Esophagus squamous epithelium (tissue), 5 donors: ENCODE measurements at regions not wholly inside any gene's neighbourhood (a gene's known extent, or its start where the extent isn't known, plus 50 kb on each side); places are given as distances from the start of the nearest gene placed in this dataset.

Source experiments
- DNase-seq: peaks from one replicate; lab custom pipeline; 2025; lab: John Stamatoyannopoulos, UW
- H3K27ac ChIP-seq, 4 donors: fragments of 200-600 bp; sonication (generic); one replicate each; pipeline ENCODE4 v1.5.1; 2016 to 2019; ENCODE audit warnings: mild to moderate bottlenecking in 1 of 4
- H3K27me3 ChIP-seq, 4 donors: fragments of 200-600 bp; sonication (generic); 1 replicate in 3 of 4; 2 replicates in 1 of 4; pipeline versions ENCODE4 v1.5.1 to v1.6.0; 2017 to 2021; ENCODE audit warnings: antibody characterized with exemption in 1 of 4
- H3K36me3 ChIP-seq, 3 donors: fragments of 200-600 bp; sonication (generic); one replicate each; pipeline ENCODE4 v1.5.1; 2016 to 2019
- H3K4me1 ChIP-seq, 3 donors: fragments of 200-600 bp; sonication (generic); one replicate each; pipeline ENCODE4 v1.5.1; 2017 to 2019
- H3K4me3 ChIP-seq, 4 donors: fragments of 200-600 bp; sonication (generic); 1 replicate in 3 of 4; 2 replicates in 1 of 4; pipeline ENCODE4 v1.5.1; 2016 to 2019; ENCODE audit warnings: mild to moderate bottlenecking in 2 of 4, moderate library complexity in 1 of 4
- H3K9me3 ChIP-seq, 3 donors: fragments of 200-600 bp; sonication (generic); one replicate each; pipeline ENCODE4 v1.5.1; 2016 to 2019
- POLR2A ChIP-seq, 4 donors: fragments of 450-650 bp; IDR thresholded peaks; one replicate each; pipeline ENCODE4 v1.6.1; 2017; ENCODE audit warnings: antibody characterized with exemption in 4 of 4, mild to moderate bottlenecking in 4 of 4, moderate library complexity in 3 of 4
- WGBS, 2 donors: methylation state at CpG; one replicate each; pipeline ENCODE4 v1.1.5; 2018; 5-methylcytosine and 5-hydroxymethylcytosine counted together
- intact Hi-C: fragments of 100-400 bp; cut with DNase I; formaldehyde crosslinking; loops from one replicate; pipeline ENCODE4 v1.15.0; 2022
- TF ChIP-seq, protein P1 (sequence below), 6 experiments: fragments of 450-650 bp in 4 of 6; fragments of 200-600 bp in 2 of 6; sonication (generic) in 2 of 6; IDR thresholded peaks; one replicate each; pipeline ENCODE4 v1.5.1; 2016 to 2019; ENCODE audit warnings: antibody characterized with exemption in 6 of 6, mild to moderate bottlenecking in 4 of 6, moderate library complexity in 4 of 6
- donor health status: DM: yes; HTN: yes; CAD: no.

DNA sequence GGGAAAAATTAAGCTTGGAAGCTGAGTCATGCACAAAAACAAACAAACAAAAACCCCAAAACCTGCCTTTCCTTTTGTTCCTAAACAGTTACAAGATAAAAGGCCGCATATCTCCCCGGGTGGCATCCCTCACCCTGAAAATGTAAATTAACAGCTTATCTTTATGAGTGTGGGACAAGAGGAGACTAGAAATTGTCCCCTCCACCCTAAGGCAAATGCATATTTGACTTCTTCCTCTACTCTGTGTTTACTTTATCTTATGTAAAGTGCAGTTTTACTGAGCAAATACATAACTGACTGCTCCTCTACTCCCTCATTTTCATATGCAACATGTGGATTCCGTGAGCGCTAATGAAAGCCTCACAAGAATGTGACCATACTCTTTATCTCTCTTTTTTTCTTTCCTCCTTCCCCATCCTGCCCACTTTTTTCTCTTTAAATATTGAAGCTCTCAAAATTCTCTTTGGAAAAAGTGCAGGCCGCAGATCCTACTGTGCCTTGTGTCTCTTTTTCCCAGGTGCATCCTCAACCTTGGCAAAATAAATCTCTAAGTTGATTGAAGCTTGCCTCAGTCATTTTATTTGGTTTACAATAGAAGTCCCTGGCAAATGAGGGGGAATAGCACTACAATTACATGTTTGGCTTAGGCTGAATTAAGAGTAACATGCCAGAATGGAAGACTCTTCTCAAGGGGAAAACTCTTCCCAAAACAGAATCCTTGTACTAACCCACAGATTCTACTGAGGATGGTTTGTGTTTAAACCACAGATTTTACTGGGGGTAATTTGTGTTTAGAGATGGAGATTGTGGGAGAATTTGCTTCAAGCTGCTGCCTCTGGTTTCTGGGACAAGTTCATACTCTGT is 72.7 kb upstream of the WDR72 start:
- DNase-seq: no peak
- Histone ChIP-seq H3K9me3 (no peaks in the 10 kb centered on the region), H3K27me3 (no peaks in the 10 kb centered on the region), H3K4me3 (no peak overlapping the region), H3K27ac (no peak overlapping the region), H3K4me1 (peaks cover 0 to 22% (median 0%) of the 10 kb centered on the region in 3 donors), H3K36me3 (no peaks in the 10 kb centered on the region)
- WGBS, 2 donors: 61 to 66% methylated on average over 5 of the region's 5 CpGs
- TF ChIP-seq, protein P1, sequence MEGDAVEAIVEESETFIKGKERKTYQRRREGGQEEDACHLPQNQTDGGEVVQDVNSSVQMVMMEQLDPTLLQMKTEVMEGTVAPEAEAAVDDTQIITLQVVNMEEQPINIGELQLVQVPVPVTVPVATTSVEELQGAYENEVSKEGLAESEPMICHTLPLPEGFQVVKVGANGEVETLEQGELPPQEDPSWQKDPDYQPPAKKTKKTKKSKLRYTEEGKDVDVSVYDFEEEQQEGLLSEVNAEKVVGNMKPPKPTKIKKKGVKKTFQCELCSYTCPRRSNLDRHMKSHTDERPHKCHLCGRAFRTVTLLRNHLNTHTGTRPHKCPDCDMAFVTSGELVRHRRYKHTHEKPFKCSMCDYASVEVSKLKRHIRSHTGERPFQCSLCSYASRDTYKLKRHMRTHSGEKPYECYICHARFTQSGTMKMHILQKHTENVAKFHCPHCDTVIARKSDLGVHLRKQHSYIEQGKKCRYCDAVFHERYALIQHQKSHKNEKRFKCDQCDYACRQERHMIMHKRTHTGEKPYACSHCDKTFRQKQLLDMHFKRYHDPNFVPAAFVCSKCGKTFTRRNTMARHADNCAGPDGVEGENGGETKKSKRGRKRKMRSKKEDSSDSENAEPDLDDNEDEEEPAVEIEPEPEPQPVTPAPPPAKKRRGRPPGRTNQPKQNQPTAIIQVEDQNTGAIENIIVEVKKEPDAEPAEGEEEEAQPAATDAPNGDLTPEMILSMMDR (IDR thresholded peaks at IDR 0.05): no peak
- intact Hi-C loops: no loop called here

DNA sequence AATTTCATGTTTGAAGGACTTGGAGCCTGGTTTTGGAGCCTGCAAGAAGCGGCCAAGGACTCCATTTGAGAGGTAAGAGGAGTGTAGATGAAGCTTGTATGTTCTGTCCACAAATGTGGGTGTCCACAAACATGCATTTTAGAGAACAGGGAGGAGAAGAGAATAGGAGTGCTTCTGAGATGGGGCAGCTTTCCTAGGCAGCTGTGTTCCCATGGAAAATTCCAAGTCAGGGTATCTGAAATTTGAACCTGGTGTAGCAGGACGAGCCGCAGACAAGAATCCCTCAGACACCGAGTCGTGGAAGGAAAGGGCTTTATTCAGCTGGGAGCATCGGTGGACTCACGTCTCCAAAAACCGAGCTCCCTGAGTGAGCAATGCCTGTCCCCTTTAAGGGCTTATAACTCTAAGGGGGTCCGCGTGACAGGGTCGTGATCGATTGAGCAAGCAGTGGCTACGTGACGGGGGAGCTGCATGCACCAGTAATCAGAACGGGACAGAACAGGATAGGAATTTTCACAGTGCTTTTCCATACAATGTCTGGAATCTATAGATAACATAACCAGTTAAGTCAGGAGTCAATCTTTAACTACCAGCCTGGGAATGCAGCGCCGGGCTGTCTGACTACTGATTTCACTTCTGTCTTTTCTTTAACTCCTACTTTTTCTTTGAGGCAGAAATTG is 71.4 kb upstream of the WDR72 start:
- 76 to 79% methylated on average over 17 of the region's 17 CpGs for WGBS, 2 donors
- Histone ChIP-seq H3K36me3 (no peaks in the 10 kb centered on the region), H3K27ac (no peak overlapping the region), H3K4me3 (no peak overlapping the region), H3K9me3 (no peaks in the 10 kb centered on the region), H3K4me1 (peaks cover 0 to 22% (median 0%) of the 10 kb centered on the region in 3 donors), H3K27me3 (no peaks in the 10 kb centered on the region)
- DNase-seq: no peak
- intact Hi-C loops: no loop called here
- TF ChIP-seq, protein P1 (IDR thresholded peaks at IDR 0.05): no peak
- no peak for TF ChIP-seq POLR2A (IDR thresholded peaks at IDR 0.05)

DNA sequence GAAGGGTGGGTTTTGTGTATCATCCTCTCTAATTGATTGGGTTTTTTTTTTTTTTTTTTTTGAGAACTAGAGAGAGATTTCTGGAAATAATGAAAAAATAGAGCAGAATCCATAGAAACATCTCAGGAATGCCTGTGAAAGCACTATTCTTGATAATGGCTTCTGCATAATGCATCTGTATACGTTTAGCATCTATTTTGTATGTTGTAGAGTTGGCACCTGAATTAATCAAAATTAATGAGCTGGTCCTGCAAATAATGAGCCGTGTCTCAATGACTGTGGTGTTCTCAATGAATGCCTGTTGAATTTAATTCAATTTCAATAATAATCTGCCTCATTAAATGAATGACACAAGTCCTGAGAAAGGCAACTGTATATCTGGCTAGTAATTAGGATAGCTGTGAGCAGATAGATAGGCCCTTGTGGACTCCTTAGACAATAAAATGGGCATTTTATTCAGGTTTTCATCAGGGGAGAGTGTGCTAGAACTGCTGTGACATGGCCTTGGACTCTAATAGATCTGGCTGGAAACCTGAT is 70.5 kb upstream of the WDR72 start:
- 56 to 70% methylated on average over 2 of the region's 2 CpGs for WGBS, 2 donors
- DNase-seq: no peak
- intact Hi-C loops: no loop called here

DNA sequence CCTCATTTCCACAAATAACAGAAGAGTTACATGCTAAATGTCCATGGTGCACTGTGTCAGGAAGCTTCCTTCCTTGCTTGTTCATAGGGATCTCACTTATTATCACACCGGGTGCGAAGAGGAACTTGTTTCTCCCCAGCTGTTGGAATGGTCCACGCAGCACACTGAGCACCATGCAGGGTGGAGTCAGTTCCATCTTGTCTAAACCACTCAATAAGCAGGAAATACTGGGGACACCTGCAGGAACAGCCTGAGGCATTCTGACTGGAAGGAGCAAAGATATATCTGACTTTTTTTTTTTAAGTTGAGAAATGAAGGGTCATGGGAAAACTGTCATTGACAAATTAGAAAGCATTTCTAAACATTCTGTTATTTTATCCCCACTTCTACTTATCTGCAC is 70.0 kb upstream of the WDR72 start:
- 60 to 78% methylated on average over 3 of the region's 3 CpGs for WGBS, 2 donors
- no peak overlapping the region for H3K27ac ChIP-seq
- no peaks in the 10 kb centered on the region for H3K36me3 ChIP-seq
- no peak for DNase-seq
- H3K9me3 ChIP-seq: no peaks in the 10 kb centered on the region
- H3K4me3 ChIP-seq: no peak overlapping the region
- no peaks in the 10 kb centered on the region for H3K27me3 ChIP-seq
- TF ChIP-seq POLR2A (IDR thresholded peaks at IDR 0.05): no peak
- TF ChIP-seq, protein P1 (IDR thresholded peaks at IDR 0.05): no peak
- intact Hi-C loops: no loop called here
- peaks cover 0 to 19% (median 0%) of the 10 kb centered on the region in 3 donors for H3K4me1 ChIP-seq

More for the DNA sequence above, 70.5 kb upstream of the WDR72 start:
- Histone ChIP-seq H3K27ac (no peak overlapping the region), H3K4me3 (no peak overlapping the region), H3K9me3 (no peaks in the 10 kb centered on the region), H3K36me3 (no peaks in the 10 kb centered on the region), H3K4me1 (peaks cover 0 to 22% (median 0%) of the 10 kb centered on the region in 3 donors), H3K27me3 (no peaks in the 10 kb centered on the region)
- no peak for TF ChIP-seq POLR2A (IDR thresholded peaks at IDR 0.05)
- TF ChIP-seq, protein P1 (IDR thresholded peaks at IDR 0.05): no peak

DNA sequence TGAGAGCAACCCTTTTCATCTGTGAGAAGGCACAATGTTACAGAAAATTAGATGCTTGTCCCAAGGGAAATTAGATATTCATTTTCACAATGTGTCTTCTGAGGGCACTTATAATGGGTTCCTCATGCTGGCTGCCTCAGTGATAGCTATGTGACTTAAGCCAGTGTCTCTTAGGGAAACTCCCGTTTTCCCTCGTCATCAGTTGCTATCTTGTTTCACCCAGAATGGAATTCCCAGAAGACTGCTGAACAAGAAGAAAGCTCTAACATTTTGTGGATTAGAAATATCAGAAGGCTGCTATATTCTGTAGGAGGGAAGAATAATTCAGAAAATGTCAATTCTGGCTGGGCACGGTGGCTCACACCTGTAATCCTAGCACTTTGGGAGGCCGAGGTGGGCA is 67.9 kb upstream of the WDR72 start:
- no peak overlapping the region for H3K4me3 ChIP-seq
- H3K36me3 ChIP-seq: no peaks in the 10 kb centered on the region
- DNase-seq: no peak
- H3K27me3 ChIP-seq: no peaks in the 10 kb centered on the region
- TF ChIP-seq POLR2A (IDR thresholded peaks at IDR 0.05): no peak
- TF ChIP-seq, protein P1 (IDR thresholded peaks at IDR 0.05): no peak
- H3K4me1 ChIP-seq: peaks cover 0 to 7% (median 0%) of the 10 kb centered on the region in 3 donors
- H3K27ac ChIP-seq: no peak overlapping the region
- 63 to 87% methylated on average over 4 of the region's 4 CpGs for WGBS, 2 donors
- intact Hi-C loops: no loop called here
- H3K9me3 ChIP-seq: no peaks in the 10 kb centered on the region
